Upper lobe of left lung (tissue), 6 donors: ENCODE measurements at regions not wholly inside any gene's neighbourhood (a gene's known extent, or its start where the extent isn't known, plus 50 kb on each side); places are given as distances from the start of the nearest gene placed in this dataset.

ENCODE experiments used
- ATAC-seq, 2 donors: fragments of 200-7000 bp; cut with Tn5 transposase; one replicate each; pipeline ENCODE4 v1.9.1; 2022; ENCODE audit warnings: mild to moderate bottlenecking in 2 of 2, moderate library complexity in 2 of 2; ENCODE audit not compliant: low FRiP score in 2 of 2
- DNase-seq, 2 donors: peaks; one replicate each; pipeline ENCODE4 v3.0.0-alpha.2; 2019 to 2020
- H3K27ac ChIP-seq, 4 donors: fragments of 200-600 bp; sonication (generic); one replicate each; pipeline ENCODE4 v1.5.1; 2016 to 2019
- H3K27me3 ChIP-seq, 4 donors: fragments of 200-600 bp; sonication (generic); one replicate each; pipeline ENCODE4 v1.5.1; 2017 to 2019
- H3K36me3 ChIP-seq, 4 donors: fragments of 200-600 bp; sonication (generic); one replicate each; pipeline ENCODE4 v1.5.1; 2016 to 2019
- H3K4me1 ChIP-seq, 4 donors: fragments of 200-600 bp; sonication (generic); one replicate each; pipeline ENCODE4 v1.5.1; 2018 to 2019
- H3K4me3 ChIP-seq, 4 donors: fragments of 200-600 bp; sonication (generic); one replicate each; pipeline ENCODE4 v1.5.1; 2017 to 2019; ENCODE audit warnings: mild to moderate bottlenecking in 2 of 4, moderate library complexity in 1 of 4
- H3K9me3 ChIP-seq, 4 donors: fragments of 200-600 bp; sonication (generic); one replicate each; pipeline ENCODE4 v1.5.1; 2018 to 2019
- CTCF ChIP-seq, 6 experiments: fragments of 450-650 bp in 4 of 6; fragments of 200-600 bp in 2 of 6; sonication (generic) in 2 of 6; IDR thresholded peaks; one replicate each; pipeline ENCODE4 v1.5.1; 2016 to 2019; ENCODE audit warnings: antibody characterized with exemption in 6 of 6
- EP300 ChIP-seq, 4 donors: sonication (generic); formaldehyde crosslinking; IDR thresholded peaks; one replicate each; pipeline ENCODE4 v1.5.1; 2017; ENCODE audit warnings: antibody characterized with exemption in 4 of 4, control low read depth in 2 of 4
- POLR2A ChIP-seq, 4 donors: fragments of 450-650 bp; IDR thresholded peaks; one replicate each; pipeline ENCODE4 v1.5.1; 2016 to 2017; ENCODE audit warnings: antibody characterized with exemption in 4 of 4, mild to moderate bottlenecking in 2 of 4
- POLR2AphosphoS5 ChIP-seq, 2 donors: sonication (generic); formaldehyde crosslinking; IDR thresholded peaks; one replicate each; pipeline ENCODE4 v1.5.1; 2017; ENCODE audit warnings: antibody characterized with exemption in 2 of 2
- WGBS, 2 donors: methylation state at CpG; one replicate each; pipeline ENCODE4 v1.1.5; 2017 to 2018; 5-methylcytosine and 5-hydroxymethylcytosine counted together
- donor health status: DM: no; HTN: no; CAD: no; lungs with moderate emphysema.
- donor health status: DM: no; HTN: yes; CAD: no; lungs with severe emphysema.

- Histone ChIP-seq H3K36me3 (no peaks in the 10 kb centered on the region), H3K4me3 (no peak overlapping the region), H3K27me3 (no peaks in the 10 kb centered on the region), H3K27ac (no peak overlapping the region), H3K4me1 (no peaks in the 10 kb centered on the region), H3K9me3 (peaks cover 0 to 3% (median 0%) of the 10 kb centered on the region in 4 donors)
- TF ChIP-seq EP300 (IDR thresholded peaks at IDR 0.05) (no peak), POLR2AphosphoS5 (IDR thresholded peaks at IDR 0.05) (no peak), POLR2A (IDR thresholded peaks at IDR 0.05) (no peak), CTCF (IDR thresholded peaks at IDR 0.05) (no peak)
- no peak for ATAC-seq
- WGBS, 2 donors: 73 to 80% methylated on average over 5 of the region's 5 CpGs
- no peak for DNase-seq
These were observed 275.3 kb upstream of the KLF12 start for GRCh38 chr13:74409551-74409950.

- no peak for DNase-seq
- Histone ChIP-seq H3K9me3 (peaks cover 0 to 8% (median 0%) of the 10 kb centered on the region in 4 donors), H3K4me1 (no peaks in the 10 kb centered on the region), H3K36me3 (no peaks in the 10 kb centered on the region), H3K27me3 (no peaks in the 10 kb centered on the region), H3K27ac (no peak overlapping the region), H3K4me3 (no peak overlapping the region)
- TF ChIP-seq EP300 (IDR thresholded peaks at IDR 0.05) (no peak), POLR2A (IDR thresholded peaks at IDR 0.05) (no peak), CTCF (IDR thresholded peaks at IDR 0.05) (no peak), POLR2AphosphoS5 (IDR thresholded peaks at IDR 0.05) (no peak)
- WGBS, 2 donors: 70 to 73% methylated on average over 3 of the region's 3 CpGs
- ATAC-seq: no peak
These were observed 272.2 kb upstream of the KLF12 start for GRCh38 chr13:74406420-74406819.

GRCh38 chr13:74398599-74398998, 264.4 kb upstream of the KLF12 start:
- TF ChIP-seq EP300 (IDR thresholded peaks at IDR 0.05): no peak
- no peak for TF ChIP-seq POLR2AphosphoS5 (IDR thresholded peaks at IDR 0.05)
- TF ChIP-seq POLR2A (IDR thresholded peaks at IDR 0.05): no peak
- no peak for TF ChIP-seq CTCF (IDR thresholded peaks at IDR 0.05)
- Histone ChIP-seq H3K27me3 (no peaks in the 10 kb centered on the region), H3K36me3 (no peaks in the 10 kb centered on the region), H3K27ac (no peak overlapping the region), H3K4me1 (no peaks in the 10 kb centered on the region), H3K9me3 (peaks cover 0 to 8% (median 0%) of the 10 kb centered on the region in 4 donors), H3K4me3 (no peak overlapping the region)
- DNase-seq (no peak), ATAC-seq (no peak)
- WGBS, 2 donors: 77 to 94% methylated on average over 4 of the region's 4 CpGs

- Histone ChIP-seq H3K27ac (no peak overlapping the region), H3K4me1 (no peaks in the 10 kb centered on the region), H3K4me3 (no peak overlapping the region), H3K9me3 (no peaks in the 10 kb centered on the region), H3K36me3 (no peaks in the 10 kb centered on the region), H3K27me3 (no peaks in the 10 kb centered on the region)
- ATAC-seq: no peak
- TF ChIP-seq CTCF (IDR thresholded peaks at IDR 0.05) (no peak), POLR2A (IDR thresholded peaks at IDR 0.05) (no peak), EP300 (IDR thresholded peaks at IDR 0.05) (no peak), POLR2AphosphoS5 (IDR thresholded peaks at IDR 0.05) (no peak)
- DNase-seq: no peak
- whole genome bisulfite sequencing, 2 donors: 76% methylated on average over 2 to 5 of the region's 5 CpGs
These were observed 254.9 kb upstream of the KLF12 start for GRCh38 chr13:74389056-74389455.

- WGBS, 2 donors: 85 to 94% methylated on average over 5 to 6 of the region's 6 CpGs
- DNase-seq (no peak), ATAC-seq (no peak)
- no peak overlapping the region for H3K27ac ChIP-seq
- no peaks in the 10 kb centered on the region for H3K9me3 ChIP-seq
- no peaks in the 10 kb centered on the region for H3K36me3 ChIP-seq
- H3K27me3 ChIP-seq: no peaks in the 10 kb centered on the region
- no peak overlapping the region for H3K4me3 ChIP-seq
- H3K4me1 ChIP-seq: no peaks in the 10 kb centered on the region
- TF ChIP-seq EP300 (IDR thresholded peaks at IDR 0.05) (no peak), CTCF (IDR thresholded peaks at IDR 0.05) (no peak), POLR2AphosphoS5 (IDR thresholded peaks at IDR 0.05) (no peak), POLR2A (IDR thresholded peaks at IDR 0.05) (no peak)
These were observed 254.4 kb upstream of the KLF12 start for GRCh38 chr13:74388626-74389025.
